HG02938 (cell line): ENCODE measurements at regions not wholly inside any gene's neighbourhood (a gene's known extent, or its start where the extent isn't known, plus 50 kb on each side); places are given as distances from the start of the nearest gene placed in this dataset.

Source experiments
- ATAC-seq: cut with Tn5 transposase; IDR thresholded peaks from one replicate; pipeline ENCODE4 v1.9.1; 2021; ENCODE audit warnings: mild to moderate bottlenecking, moderate library complexity; ENCODE audit not compliant: unreplicated experiment

GRCh38 chr6:21986703-21987102 is 310.1 kb downstream of the PRL start:
- ATAC-seq, result no peak

GRCh38 chr6:21987501-21987957 is 309.3 kb downstream of the PRL start:
- peak; percentile 91 for ATAC-seq

GRCh38 chr6:21990577-21990976 is 306.3 kb downstream of the PRL start:
- no peak for ATAC-seq

GRCh38 chr6:21992178-21992967 is 304.5 kb downstream of the PRL start:
- no peak for ATAC-seq

- ATAC-seq, result no peak
Observed at GRCh38 chr6:21993841-21994240, 303.0 kb downstream of the PRL start.

- no peak for ATAC-seq
Observed at GRCh38 chr6:21994821-21995220, 302.0 kb downstream of the PRL start.

GRCh38 chr6:21995318-21995717 is 301.5 kb downstream of the PRL start:
- ATAC-seq, result no peak

GRCh38 chr6:21996425-21997118 is 300.3 kb downstream of the PRL start:
- no peak for ATAC-seq

GRCh38 chr6:21997119-21998037 is 299.5 kb downstream of the PRL start:
- no peak for ATAC-seq

- no peak for ATAC-seq
Observed at GRCh38 chr6:21998582-21998981, 298.3 kb downstream of the PRL start.

GRCh38 chr6:21999012-21999528 is 297.8 kb downstream of the PRL start:
- ATAC-seq, result no peak

- ATAC-seq, result no peak
Observed at GRCh38 chr6:21999741-22000140, 297.1 kb downstream of the PRL start.

GRCh38 chr6:22001396-22002027 is 295.3 kb downstream of the PRL start:
- no peak for ATAC-seq

GRCh38 chr6:22003287-22003686 is 293.5 kb downstream of the PRL start:
- no peak for ATAC-seq

GRCh38 chr6:22006795-22007194 is 290.0 kb downstream of the PRL start:
- no peak for ATAC-seq

- no peak for ATAC-seq
Observed at GRCh38 chr6:22007469-22007868, 289.4 kb downstream of the PRL start.

- ATAC-seq, result no peak
Observed at GRCh38 chr6:22008248-22008836, 288.5 kb downstream of the PRL start.

- ATAC-seq, result no peak
Observed at GRCh38 chr6:22010102-22010501, 286.7 kb downstream of the PRL start.

- no peak for ATAC-seq
Observed at GRCh38 chr6:22015216-22015615, 281.6 kb downstream of the PRL start.

GRCh38 chr6:22015944-22016343 is 280.9 kb downstream of the PRL start:
- ATAC-seq, result no peak
